ENCODE measurements at regions not wholly inside any gene's neighbourhood (a gene's known extent, or its start where the extent isn't known, plus 50 kb on each side); places are given as distances from the start of the nearest gene placed in this dataset.

DNA sequence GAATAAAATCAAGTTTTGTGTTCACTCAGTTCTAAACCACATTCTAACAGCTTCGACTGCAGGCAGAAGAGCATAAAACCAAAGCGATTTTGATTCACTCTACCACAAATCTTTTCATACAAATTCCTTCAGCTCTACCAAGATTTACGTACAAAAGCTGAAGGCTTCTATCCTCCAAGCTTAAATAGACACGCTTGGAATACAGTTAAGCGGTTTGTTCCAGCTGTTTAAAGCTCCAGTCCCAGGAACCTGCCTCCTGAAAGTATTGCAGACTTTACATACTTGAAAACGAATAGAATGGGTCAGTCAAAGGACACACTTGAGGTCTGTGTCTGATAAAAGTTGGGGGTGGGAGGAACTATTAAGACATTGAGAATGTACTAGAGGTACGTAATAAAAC, 102.9 kb downstream of the MPP7 start:
- Histone ChIP-seq H3K4me1 (peaks cover 12 to 29% (median 15%) of the 10 kb centered on the region in 3 donors), H3K27ac (no peak overlapping the region), H3K4me3 (no peak overlapping the region), H3K36me3 (no peaks in the 10 kb centered on the region), H3K9me3 (no peaks in the 10 kb centered on the region), H3K27me3 (no peaks in the 10 kb centered on the region)
- TF ChIP-seq EP300 (IDR thresholded peaks at IDR 0.05) (no peak), POLR2AphosphoS5 (IDR thresholded peaks at IDR 0.05) (no peak), POLR2A (IDR thresholded peaks at IDR 0.05) (no peak)
- TF ChIP-seq, protein P1, sequence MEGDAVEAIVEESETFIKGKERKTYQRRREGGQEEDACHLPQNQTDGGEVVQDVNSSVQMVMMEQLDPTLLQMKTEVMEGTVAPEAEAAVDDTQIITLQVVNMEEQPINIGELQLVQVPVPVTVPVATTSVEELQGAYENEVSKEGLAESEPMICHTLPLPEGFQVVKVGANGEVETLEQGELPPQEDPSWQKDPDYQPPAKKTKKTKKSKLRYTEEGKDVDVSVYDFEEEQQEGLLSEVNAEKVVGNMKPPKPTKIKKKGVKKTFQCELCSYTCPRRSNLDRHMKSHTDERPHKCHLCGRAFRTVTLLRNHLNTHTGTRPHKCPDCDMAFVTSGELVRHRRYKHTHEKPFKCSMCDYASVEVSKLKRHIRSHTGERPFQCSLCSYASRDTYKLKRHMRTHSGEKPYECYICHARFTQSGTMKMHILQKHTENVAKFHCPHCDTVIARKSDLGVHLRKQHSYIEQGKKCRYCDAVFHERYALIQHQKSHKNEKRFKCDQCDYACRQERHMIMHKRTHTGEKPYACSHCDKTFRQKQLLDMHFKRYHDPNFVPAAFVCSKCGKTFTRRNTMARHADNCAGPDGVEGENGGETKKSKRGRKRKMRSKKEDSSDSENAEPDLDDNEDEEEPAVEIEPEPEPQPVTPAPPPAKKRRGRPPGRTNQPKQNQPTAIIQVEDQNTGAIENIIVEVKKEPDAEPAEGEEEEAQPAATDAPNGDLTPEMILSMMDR (IDR thresholded peaks at IDR 0.05) = no peak
- WGBS, 2 donors (ENCODE audit: low coverage in 1 of 2) = 75 to 86% methylated on average over 7 of the region's 7 CpGs
- ATAC-seq = no peak

- no peaks in the 10 kb centered on the region for H3K36me3 ChIP-seq
- no peaks in the 10 kb centered on the region for H3K4me1 ChIP-seq
- no peak for ATAC-seq
- H3K27ac ChIP-seq = no peak overlapping the region
- 65 to 71% methylated on average over 3 of the region's 3 CpGs for WGBS, 2 donors (ENCODE audit: low coverage in 1 of 2)
- TF ChIP-seq, protein P1 (IDR thresholded peaks at IDR 0.05) = no peak
- TF ChIP-seq EP300 (IDR thresholded peaks at IDR 0.05) (no peak), POLR2AphosphoS5 (IDR thresholded peaks at IDR 0.05) (no peak), POLR2A (IDR thresholded peaks at IDR 0.05) (no peak)
- H3K9me3 ChIP-seq = no peaks in the 10 kb centered on the region
- no peaks in the 10 kb centered on the region for H3K27me3 ChIP-seq
- no peak overlapping the region for H3K4me3 ChIP-seq
Measured at GRCh38 chr10:28190196-28190595, 112.7 kb downstream of the MPP7 start.

DNA sequence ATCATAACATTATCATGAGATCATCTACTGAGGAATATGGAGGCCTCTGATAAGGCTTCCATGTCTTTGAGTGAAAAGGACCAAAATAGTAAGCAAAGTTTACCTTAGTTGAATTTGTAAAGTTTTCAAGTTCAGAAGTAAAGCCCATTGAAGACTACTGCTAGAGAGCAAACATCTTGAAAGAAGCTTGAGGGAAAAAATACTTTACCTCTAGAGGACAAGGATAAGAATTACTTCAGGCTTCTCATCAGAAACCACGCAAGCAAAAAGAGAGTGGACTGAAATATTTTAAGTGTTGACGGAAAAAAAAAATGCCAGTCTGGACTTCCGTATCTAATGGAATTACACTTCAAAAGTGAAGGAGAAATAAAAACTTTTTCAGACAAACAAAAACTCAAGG, 114.3 kb downstream of the MPP7 start:
- no peak for ATAC-seq
- no peaks in the 10 kb centered on the region for H3K4me1 ChIP-seq
- WGBS, 2 donors (ENCODE audit: low coverage in 1 of 2) = 80 to 91% methylated on average over 3 of the region's 3 CpGs
- H3K36me3 ChIP-seq = no peaks in the 10 kb centered on the region
- no peaks in the 10 kb centered on the region for H3K27me3 ChIP-seq
- no peak overlapping the region for H3K27ac ChIP-seq
- no peak overlapping the region for H3K4me3 ChIP-seq
- TF ChIP-seq POLR2A (IDR thresholded peaks at IDR 0.05) (no peak), POLR2AphosphoS5 (IDR thresholded peaks at IDR 0.05) (no peak), EP300 (IDR thresholded peaks at IDR 0.05) (no peak)
- TF ChIP-seq, protein P1 (IDR thresholded peaks at IDR 0.05) = no peak
- no peaks in the 10 kb centered on the region for H3K9me3 ChIP-seq

DNA sequence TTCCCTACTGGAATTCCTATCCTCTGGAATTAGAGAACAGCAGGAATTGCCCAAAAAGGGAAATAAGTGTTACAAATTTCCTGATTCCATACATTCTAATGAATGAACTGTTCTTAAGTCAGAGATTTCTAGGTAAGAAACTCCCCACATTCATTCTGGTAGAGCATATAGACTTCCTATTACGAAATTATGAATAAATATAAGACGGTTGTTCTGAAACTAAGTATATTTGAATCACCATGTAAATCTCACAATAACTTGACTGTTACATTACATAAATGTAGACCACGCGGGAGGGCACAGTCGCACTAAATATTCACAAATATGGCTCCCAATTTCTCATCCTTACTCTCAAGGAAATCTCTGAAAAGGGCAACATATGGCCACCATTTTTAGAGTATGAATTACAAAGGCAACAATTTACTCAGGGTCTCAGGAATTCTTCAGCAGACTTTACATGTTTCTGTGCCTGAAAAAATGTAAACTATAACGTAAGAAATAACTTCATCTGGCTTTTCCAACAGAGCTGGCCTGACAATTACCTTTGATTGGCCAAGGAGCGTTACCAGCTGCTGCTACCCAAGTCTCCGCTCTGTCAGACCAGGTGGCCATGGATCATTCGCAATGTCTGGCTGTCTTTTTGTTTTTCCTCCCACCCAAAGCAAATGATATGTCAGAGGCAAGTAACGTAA, 115.8 kb downstream of the MPP7 start:
- Histone ChIP-seq H3K36me3 (no peaks in the 10 kb centered on the region), H3K4me1 (peaks cover 0 to 10% (median 0%) of the 10 kb centered on the region in 3 donors), H3K27ac (no peak overlapping the region), H3K9me3 (no peaks in the 10 kb centered on the region), H3K4me3 (no peak overlapping the region), H3K27me3 (no peaks in the 10 kb centered on the region)
- WGBS, 2 donors (ENCODE audit: low coverage in 1 of 2) = 85 to 86% methylated on average over 10 of the region's 10 CpGs
- TF ChIP-seq, protein P1 (IDR thresholded peaks at IDR 0.05) = no peak
- no peak for TF ChIP-seq POLR2AphosphoS5 (IDR thresholded peaks at IDR 0.05)
- TF ChIP-seq POLR2A (IDR thresholded peaks at IDR 0.05) = no peak
- TF ChIP-seq EP300 (IDR thresholded peaks at IDR 0.05) = no peak
- ATAC-seq = no peak

DNA sequence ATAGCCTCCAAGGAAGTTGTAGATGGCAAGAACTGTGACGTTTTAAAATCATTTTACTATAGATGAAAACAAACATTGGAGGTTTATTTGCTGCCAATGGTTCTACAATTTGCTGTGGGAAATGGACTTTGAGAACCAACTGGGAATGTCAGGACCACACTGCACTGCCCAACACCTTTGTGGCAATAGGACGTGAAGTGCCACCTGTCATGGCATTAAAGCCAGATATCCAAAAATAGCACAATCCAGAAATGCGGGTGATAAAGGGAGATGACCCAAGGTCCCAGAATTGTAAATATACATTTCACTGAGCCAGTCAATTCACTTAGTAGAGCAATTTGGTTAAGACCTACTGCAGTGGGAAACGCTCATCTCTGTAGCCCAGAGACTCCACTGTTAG, 116.4 kb downstream of the MPP7 start:
- TF ChIP-seq POLR2A (IDR thresholded peaks at IDR 0.05) (no peak), EP300 (IDR thresholded peaks at IDR 0.05) (no peak)
- WGBS, 2 donors (ENCODE audit: low coverage in 1 of 2) = 81 to 91% methylated on average over 3 to 4 of the region's 4 CpGs
- no peaks in the 10 kb centered on the region for H3K27me3 ChIP-seq
- no peaks in the 10 kb centered on the region for H3K36me3 ChIP-seq
- no peak for ATAC-seq
- peaks cover 0 to 14% (median 0%) of the 10 kb centered on the region in 3 donors for H3K4me1 ChIP-seq
- H3K9me3 ChIP-seq = no peaks in the 10 kb centered on the region
- H3K27ac ChIP-seq = no peak overlapping the region
- H3K4me3 ChIP-seq = no peak overlapping the region
